Esophagus squamous epithelium (tissue), 4 donors: ENCODE measurements at regions not wholly inside any gene's neighbourhood (a gene's known extent, or its start where the extent isn't known, plus 50 kb on each side); places are given as distances from the start of the nearest gene placed in this dataset.

Experiments
- POLR2A ChIP-seq, 4 donors: fragments of 450-650 bp; IDR thresholded peaks; one replicate each; pipeline ENCODE4 v1.6.1; 2017; ENCODE audit warnings: antibody characterized with exemption in 4 of 4, mild to moderate bottlenecking in 4 of 4, moderate library complexity in 3 of 4
- TF ChIP-seq, protein P1 (sequence below), 6 experiments: fragments of 450-650 bp in 4 of 6; fragments of 200-600 bp in 2 of 6; sonication (generic) in 2 of 6; IDR thresholded peaks; one replicate each; pipeline ENCODE4 v1.5.1; 2016 to 2019; ENCODE audit warnings: antibody characterized with exemption in 6 of 6, mild to moderate bottlenecking in 4 of 6, moderate library complexity in 4 of 6

GRCh38 chr6:100235631-100236030 is 229.1 kb downstream of the SIM1 start:
- TF ChIP-seq, protein P1, sequence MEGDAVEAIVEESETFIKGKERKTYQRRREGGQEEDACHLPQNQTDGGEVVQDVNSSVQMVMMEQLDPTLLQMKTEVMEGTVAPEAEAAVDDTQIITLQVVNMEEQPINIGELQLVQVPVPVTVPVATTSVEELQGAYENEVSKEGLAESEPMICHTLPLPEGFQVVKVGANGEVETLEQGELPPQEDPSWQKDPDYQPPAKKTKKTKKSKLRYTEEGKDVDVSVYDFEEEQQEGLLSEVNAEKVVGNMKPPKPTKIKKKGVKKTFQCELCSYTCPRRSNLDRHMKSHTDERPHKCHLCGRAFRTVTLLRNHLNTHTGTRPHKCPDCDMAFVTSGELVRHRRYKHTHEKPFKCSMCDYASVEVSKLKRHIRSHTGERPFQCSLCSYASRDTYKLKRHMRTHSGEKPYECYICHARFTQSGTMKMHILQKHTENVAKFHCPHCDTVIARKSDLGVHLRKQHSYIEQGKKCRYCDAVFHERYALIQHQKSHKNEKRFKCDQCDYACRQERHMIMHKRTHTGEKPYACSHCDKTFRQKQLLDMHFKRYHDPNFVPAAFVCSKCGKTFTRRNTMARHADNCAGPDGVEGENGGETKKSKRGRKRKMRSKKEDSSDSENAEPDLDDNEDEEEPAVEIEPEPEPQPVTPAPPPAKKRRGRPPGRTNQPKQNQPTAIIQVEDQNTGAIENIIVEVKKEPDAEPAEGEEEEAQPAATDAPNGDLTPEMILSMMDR (IDR thresholded peaks at IDR 0.05), result no peak
- TF ChIP-seq POLR2A (IDR thresholded peaks at IDR 0.05), result no peak
